ENCODE measurements at regions not wholly inside any gene's neighbourhood (a gene's known extent, or its start where the extent isn't known, plus 50 kb on each side); places are given as distances from the start of the nearest gene placed in this dataset.
"Not testable (repeated sequence)": the region's sequence is repeated elsewhere in the genome, so short reads cannot be mapped to it uniquely, and the experiment has no call there.

DNA sequence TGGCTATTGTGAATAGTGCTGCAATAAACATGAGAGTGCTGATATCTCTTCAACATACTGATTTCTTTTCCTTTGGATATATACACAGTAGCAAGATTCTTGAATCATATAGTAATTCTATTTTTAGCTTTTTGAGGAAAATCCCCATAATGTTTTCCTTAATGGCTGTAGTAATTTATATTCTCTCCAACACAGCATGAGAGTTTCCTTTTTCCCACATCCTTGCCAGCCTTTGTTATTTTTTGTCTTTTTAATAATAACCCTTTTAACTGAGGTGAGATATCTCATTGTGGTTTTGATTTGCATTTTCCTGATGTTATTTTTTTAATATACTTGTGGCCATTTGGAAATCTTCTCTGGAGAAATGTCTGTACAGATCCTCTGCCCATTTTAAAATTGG is 132.6 kb downstream of the PRL start:
- Histone ChIP-seq H3K79me2 (ENCODE audit: control insufficient read depth, insufficient read depth, low read length) (no peaks in the 10 kb centered on the region), H3K4me2 (replicated peaks; ENCODE audit: low read depth, low read length, poor library complexity, severe bottlenecking) (no peak overlapping the region), H3K27ac (ENCODE audit: low read length in 2 of 2) (no peak overlapping the region), H3K36me3 (replicated peaks in 1 of 2; ENCODE audit: control extremely low read depth in 1 of 2, control insufficient read depth in 1 of 2, extremely low read depth in 1 of 2, insufficient read depth in 2 of 2, low read length in 1 of 2) (no peaks in the 10 kb centered on the region), H3K4me3 (ENCODE audit: control extremely low read depth in 1 of 5, extremely low read depth in 1 of 5, insufficient read depth in 1 of 5, low read depth in 2 of 5, low read length in 4 of 5) (no peak overlapping the region), H4K20me1 (ENCODE audit: control insufficient read depth, insufficient read depth, low read length, poor library complexity, severe bottlenecking) (no peaks in the 10 kb centered on the region), H3K27me3 (replicated peaks in 1 of 4; ENCODE audit: control extremely low read depth in 1 of 4, control insufficient read depth in 3 of 4, insufficient read depth in 4 of 4, low read length in 3 of 4) (no peaks in the 10 kb centered on the region), H3K9ac (ENCODE audit: low read length) (no peak overlapping the region), H3K9me3 (ENCODE audit: control extremely low read depth in 1 of 3, control insufficient read depth in 2 of 3, insufficient read depth in 1 of 3, low read length in 2 of 3) (no peaks in the 10 kb centered on the region), H2AFZ (ENCODE audit: insufficient read depth, low read depth, low read length, poor library complexity, severe bottlenecking) (no peak overlapping the region), H3K4me1 (ENCODE audit: control insufficient read depth in 2 of 2, insufficient read depth in 2 of 2, low read length in 2 of 2) (no peaks in the 10 kb centered on the region)
- intact Hi-C loops (cut with micrococcal nuclease), result no loop called here
- no peaks in the 10 kb centered on the region for H3K4me1 Mint-ChIP-seq
- no peak overlapping the region for H3K27ac Mint-ChIP-seq
- ATAC-seq (ENCODE audit: low read depth) (no peak), DNase-seq (no peak)
- H3K4me3 Mint-ChIP-seq, result no peak overlapping the region
- H3K27me3 Mint-ChIP-seq, result no peaks in the 10 kb centered on the region
- ChIA-PET POLR2A (no interaction called here), CTCF (no interaction called here)
- no peak for TF ChIP-seq EZH2 (IDR thresholded peaks at IDR 0.05; ENCODE audit: borderline replicate concordance, insufficient read depth, low read depth, low read length, poor library complexity, severe bottlenecking)
- TF ChIP-seq, protein P1, sequence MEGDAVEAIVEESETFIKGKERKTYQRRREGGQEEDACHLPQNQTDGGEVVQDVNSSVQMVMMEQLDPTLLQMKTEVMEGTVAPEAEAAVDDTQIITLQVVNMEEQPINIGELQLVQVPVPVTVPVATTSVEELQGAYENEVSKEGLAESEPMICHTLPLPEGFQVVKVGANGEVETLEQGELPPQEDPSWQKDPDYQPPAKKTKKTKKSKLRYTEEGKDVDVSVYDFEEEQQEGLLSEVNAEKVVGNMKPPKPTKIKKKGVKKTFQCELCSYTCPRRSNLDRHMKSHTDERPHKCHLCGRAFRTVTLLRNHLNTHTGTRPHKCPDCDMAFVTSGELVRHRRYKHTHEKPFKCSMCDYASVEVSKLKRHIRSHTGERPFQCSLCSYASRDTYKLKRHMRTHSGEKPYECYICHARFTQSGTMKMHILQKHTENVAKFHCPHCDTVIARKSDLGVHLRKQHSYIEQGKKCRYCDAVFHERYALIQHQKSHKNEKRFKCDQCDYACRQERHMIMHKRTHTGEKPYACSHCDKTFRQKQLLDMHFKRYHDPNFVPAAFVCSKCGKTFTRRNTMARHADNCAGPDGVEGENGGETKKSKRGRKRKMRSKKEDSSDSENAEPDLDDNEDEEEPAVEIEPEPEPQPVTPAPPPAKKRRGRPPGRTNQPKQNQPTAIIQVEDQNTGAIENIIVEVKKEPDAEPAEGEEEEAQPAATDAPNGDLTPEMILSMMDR (IDR thresholded peaks at IDR 0.05), result no peak
- no peaks in the 10 kb centered on the region for H3K9me3 Mint-ChIP-seq (ENCODE audit: insufficient read depth)

DNA sequence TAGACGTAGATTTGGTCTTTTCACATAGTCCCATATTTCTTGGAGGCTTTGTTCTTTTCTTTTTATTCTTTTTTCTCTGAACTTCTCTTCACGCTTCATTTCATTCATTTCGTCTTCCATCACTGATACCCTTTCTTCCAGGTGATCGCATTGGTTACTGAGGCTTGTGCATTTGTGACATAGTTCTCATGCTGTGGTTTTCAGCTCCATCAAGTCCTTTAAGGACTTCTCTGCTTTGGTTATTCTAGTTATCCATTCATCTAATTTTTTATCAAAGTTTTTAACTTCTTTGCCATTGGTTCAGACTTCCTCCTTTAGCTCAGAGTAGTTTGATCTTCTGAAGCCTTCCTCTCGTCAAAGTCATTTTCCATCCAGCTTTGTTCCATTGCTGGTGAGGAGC is 125.8 kb downstream of the PRL start:
- DNase-seq; ATAC-seq (ENCODE audit: low read depth); H3K9me3 Mint-ChIP-seq (ENCODE audit: insufficient read depth); H3K27ac Mint-ChIP-seq; CTCF ChIA-PET; POLR2A ChIA-PET; H3K27ac ChIP-seq (ENCODE audit: low read length in 2 of 2); H3K79me2 ChIP-seq (ENCODE audit: control insufficient read depth, insufficient read depth, low read length); H3K4me3 Mint-ChIP-seq; H4K20me1 ChIP-seq (ENCODE audit: control insufficient read depth, insufficient read depth, low read length, poor library complexity, severe bottlenecking); H3K4me1 Mint-ChIP-seq; H3K4me3 ChIP-seq (ENCODE audit: control extremely low read depth in 1 of 5, extremely low read depth in 1 of 5, insufficient read depth in 1 of 5, low read depth in 2 of 5, low read length in 4 of 5); H3K4me2 ChIP-seq (replicated peaks; ENCODE audit: low read depth, low read length, poor library complexity, severe bottlenecking); intact Hi-C loops (cut with micrococcal nuclease); H2AFZ ChIP-seq (ENCODE audit: insufficient read depth, low read depth, low read length, poor library complexity, severe bottlenecking); H3K27me3 Mint-ChIP-seq; H3K36me3 ChIP-seq (replicated peaks in 1 of 2; ENCODE audit: control extremely low read depth in 1 of 2, control insufficient read depth in 1 of 2, extremely low read depth in 1 of 2, insufficient read depth in 2 of 2, low read length in 1 of 2); H3K9ac ChIP-seq (ENCODE audit: low read length); H3K27me3 ChIP-seq (replicated peaks in 1 of 4; ENCODE audit: control extremely low read depth in 1 of 4, control insufficient read depth in 3 of 4, insufficient read depth in 4 of 4, low read length in 3 of 4); H3K4me1 ChIP-seq (ENCODE audit: control insufficient read depth in 2 of 2, insufficient read depth in 2 of 2, low read length in 2 of 2): not testable (repeated sequence)
- 40% methylated on average over 1 of the region's 5 CpGs for WGBS (ENCODE audit: insufficient coverage)
- peaks cover 0 to 21% (median 16%) of the 10 kb centered on the region in 3 donors for H3K9me3 ChIP-seq (ENCODE audit: control extremely low read depth in 1 of 3, control insufficient read depth in 2 of 3, insufficient read depth in 1 of 3, low read length in 2 of 3)

DNA sequence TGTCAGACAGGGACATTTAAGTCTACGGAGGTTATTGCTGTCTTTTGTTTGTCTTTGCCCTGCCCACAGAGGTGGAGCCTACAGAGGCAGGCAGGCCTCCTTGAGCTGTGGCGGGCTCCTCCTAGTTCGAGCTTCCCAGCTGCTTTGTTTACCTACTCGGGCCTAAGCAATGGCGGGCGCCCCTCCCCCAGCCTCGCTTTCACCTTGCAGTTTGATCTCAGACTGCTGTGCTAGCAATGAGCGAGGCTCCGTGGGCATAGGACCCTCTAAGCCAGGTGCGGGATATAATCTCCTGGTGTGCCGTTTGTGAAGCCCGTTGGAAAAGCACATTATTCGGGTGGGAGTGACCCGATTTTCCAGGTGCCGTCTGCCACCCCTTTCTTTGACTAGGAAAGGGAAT is 125.0 kb downstream of the PRL start:
- DNase-seq; H3K27me3 Mint-ChIP-seq; H3K4me3 Mint-ChIP-seq; H3K9ac ChIP-seq (ENCODE audit: low read length); H3K4me1 Mint-ChIP-seq; POLR2A ChIA-PET; H4K20me1 ChIP-seq (ENCODE audit: control insufficient read depth, insufficient read depth, low read length, poor library complexity, severe bottlenecking); H3K4me1 ChIP-seq (ENCODE audit: control insufficient read depth in 2 of 2, insufficient read depth in 2 of 2, low read length in 2 of 2); intact Hi-C loops (cut with micrococcal nuclease); H3K9me3 Mint-ChIP-seq (ENCODE audit: insufficient read depth); H3K27me3 ChIP-seq (replicated peaks in 1 of 4; ENCODE audit: control extremely low read depth in 1 of 4, control insufficient read depth in 3 of 4, insufficient read depth in 4 of 4, low read length in 3 of 4); H3K4me3 ChIP-seq (ENCODE audit: control extremely low read depth in 1 of 5, extremely low read depth in 1 of 5, insufficient read depth in 1 of 5, low read depth in 2 of 5, low read length in 4 of 5); H3K27ac Mint-ChIP-seq; CTCF ChIA-PET; H3K36me3 ChIP-seq (replicated peaks in 1 of 2; ENCODE audit: control extremely low read depth in 1 of 2, control insufficient read depth in 1 of 2, extremely low read depth in 1 of 2, insufficient read depth in 2 of 2, low read length in 1 of 2); ATAC-seq (ENCODE audit: low read depth); H3K79me2 ChIP-seq (ENCODE audit: control insufficient read depth, insufficient read depth, low read length); H3K4me2 ChIP-seq (replicated peaks; ENCODE audit: low read depth, low read length, poor library complexity, severe bottlenecking); H3K27ac ChIP-seq (ENCODE audit: low read length in 2 of 2); H2AFZ ChIP-seq (ENCODE audit: insufficient read depth, low read depth, low read length, poor library complexity, severe bottlenecking): not testable (repeated sequence)
- H3K9me3 ChIP-seq (ENCODE audit: control extremely low read depth in 1 of 3, control insufficient read depth in 2 of 3, insufficient read depth in 1 of 3, low read length in 2 of 3), result peaks cover 0 to 21% (median 16%) of the 10 kb centered on the region in 3 donors
- WGBS (ENCODE audit: insufficient coverage), result 96% methylated on average over 15 of the region's 15 CpGs

Data from B cell (primary cell).